GM12873 (cell line): ENCODE measurements at regions not wholly inside any gene's neighbourhood (a gene's known extent, or its start where the extent isn't known, plus 50 kb on each side); places are given as distances from the start of the nearest gene placed in this dataset.

Experiments
- TF ChIP-seq, protein P1 (sequence below): IDR thresholded peaks from 2 replicates; pipeline ENCODE4 v1.5.1; 2012; ENCODE audit warnings: low read depth, mild to moderate bottlenecking, moderate library complexity, low read length, control low read depth; ENCODE audit not compliant: insufficient read depth; ENCODE audit errors: missing control alignments

DNA sequence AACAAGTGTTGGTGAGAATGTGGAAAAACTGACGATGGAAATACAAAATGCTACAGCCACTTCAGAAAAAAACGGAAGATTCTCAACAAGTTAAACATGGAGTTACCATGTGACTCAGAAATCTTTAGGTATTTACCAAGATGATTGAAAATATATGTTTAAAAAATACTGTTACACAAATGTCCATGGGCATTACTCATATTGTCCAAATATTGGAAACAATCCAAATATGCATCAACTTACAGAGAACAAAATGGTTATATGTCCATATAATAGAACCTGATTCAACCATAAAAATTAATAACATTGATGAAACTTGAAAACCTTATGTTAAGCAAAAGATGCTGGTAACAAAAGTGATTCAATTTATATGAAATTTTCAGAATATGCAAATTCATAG is 1057.7 kb upstream of the TMEM132C start:
- TF ChIP-seq, protein P1, sequence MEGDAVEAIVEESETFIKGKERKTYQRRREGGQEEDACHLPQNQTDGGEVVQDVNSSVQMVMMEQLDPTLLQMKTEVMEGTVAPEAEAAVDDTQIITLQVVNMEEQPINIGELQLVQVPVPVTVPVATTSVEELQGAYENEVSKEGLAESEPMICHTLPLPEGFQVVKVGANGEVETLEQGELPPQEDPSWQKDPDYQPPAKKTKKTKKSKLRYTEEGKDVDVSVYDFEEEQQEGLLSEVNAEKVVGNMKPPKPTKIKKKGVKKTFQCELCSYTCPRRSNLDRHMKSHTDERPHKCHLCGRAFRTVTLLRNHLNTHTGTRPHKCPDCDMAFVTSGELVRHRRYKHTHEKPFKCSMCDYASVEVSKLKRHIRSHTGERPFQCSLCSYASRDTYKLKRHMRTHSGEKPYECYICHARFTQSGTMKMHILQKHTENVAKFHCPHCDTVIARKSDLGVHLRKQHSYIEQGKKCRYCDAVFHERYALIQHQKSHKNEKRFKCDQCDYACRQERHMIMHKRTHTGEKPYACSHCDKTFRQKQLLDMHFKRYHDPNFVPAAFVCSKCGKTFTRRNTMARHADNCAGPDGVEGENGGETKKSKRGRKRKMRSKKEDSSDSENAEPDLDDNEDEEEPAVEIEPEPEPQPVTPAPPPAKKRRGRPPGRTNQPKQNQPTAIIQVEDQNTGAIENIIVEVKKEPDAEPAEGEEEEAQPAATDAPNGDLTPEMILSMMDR: no peak

DNA sequence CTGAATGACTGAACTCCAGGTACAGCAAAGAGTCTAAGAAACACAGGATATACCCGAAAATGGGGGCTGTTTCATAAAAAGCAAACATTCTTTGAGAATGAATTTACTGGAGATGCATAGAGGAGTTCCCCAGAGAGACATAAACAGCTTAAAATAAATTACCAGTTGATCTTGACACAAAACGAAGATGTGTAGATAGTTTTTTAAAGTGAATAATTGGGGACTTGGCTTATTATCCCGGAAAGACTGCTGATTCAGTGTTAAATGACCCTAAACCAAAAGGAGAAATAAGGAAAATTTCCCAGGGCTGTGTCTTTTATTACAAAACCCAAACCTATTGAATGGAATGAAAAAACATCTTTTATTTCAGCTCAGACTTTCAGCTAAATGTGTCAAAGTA is 1052.8 kb upstream of the TMEM132C start:
- TF ChIP-seq, protein P1: no peak

DNA sequence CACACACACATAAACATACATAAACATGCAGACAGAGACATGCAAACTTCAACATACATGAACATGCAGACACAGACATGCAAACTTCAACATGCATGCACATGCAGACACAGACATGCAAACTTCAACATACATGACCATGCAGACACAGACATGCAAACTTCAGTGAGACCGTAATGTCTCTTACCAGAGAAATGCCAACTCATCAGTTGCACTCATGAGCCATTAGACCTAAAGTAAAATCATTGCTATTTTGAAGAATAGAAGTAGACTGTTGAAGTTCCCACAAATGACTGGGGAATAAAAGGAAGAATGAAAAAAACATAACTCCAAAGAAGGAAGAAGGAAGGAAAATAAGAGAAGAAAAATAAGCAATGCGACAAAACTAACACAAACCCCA is 1044.0 kb upstream of the TMEM132C start:
- TF ChIP-seq, protein P1: no peak

DNA sequence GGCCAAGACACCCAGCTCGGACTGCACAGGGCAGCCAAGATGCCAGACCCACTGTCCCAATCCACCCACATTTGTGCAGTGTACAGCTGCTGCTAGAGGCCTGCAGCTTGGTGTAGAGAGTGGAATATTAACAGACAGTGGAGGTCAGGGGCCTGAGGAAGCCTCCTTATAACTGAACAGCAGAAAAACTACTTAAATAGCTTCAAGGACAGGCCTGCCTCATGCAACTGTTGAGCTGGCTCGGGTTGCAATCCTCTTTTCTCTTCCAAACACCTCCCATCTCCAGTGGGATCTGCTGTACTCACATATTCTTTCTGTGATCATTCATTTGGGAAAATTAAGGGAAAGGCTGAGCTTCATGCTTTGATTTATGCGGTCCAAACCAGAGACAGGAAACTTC is 1043.2 kb upstream of the TMEM132C start:
- TF ChIP-seq, protein P1: no peak

DNA sequence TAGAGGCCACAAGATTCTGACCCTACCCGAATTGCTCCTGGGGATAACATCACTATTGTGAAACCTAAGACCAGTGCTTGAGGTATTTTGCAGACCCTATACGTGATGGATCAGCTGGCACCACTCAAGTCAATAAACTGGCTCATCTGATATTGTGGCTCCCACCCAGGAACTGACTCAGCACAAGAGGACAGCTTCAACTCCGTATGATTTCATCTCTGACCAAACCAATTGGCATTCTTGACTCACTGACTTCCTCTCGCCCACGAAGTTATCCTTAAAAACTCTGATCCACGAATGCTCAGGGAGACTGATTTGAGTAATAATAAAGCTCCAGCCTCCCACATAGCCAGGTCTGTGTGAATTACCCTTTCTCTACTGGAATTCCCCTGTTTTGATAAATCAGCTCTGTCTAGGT is 1036.1 kb upstream of the TMEM132C start:
- TF ChIP-seq, protein P1: no peak

DNA sequence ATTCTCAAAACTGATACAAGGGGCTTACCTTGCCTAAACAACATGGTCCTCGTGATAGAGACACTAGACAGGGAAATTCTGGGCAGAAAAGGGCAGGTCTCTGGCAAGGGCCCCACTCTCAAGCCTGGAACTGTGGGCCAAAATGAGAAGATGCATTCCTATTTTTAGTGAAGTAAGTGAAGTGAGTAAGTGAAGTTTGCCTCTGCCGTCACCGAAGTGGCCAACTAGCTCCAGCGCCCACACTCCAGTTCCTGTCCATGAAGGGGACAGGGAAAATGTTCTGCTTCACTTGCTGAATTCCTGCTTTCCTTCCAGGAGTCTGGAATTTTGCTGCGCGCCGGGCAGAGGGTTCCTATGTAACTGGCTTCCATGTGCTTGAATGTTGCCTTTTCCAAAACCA is 1035.6 kb upstream of the TMEM132C start:
- TF ChIP-seq, protein P1: no peak

DNA sequence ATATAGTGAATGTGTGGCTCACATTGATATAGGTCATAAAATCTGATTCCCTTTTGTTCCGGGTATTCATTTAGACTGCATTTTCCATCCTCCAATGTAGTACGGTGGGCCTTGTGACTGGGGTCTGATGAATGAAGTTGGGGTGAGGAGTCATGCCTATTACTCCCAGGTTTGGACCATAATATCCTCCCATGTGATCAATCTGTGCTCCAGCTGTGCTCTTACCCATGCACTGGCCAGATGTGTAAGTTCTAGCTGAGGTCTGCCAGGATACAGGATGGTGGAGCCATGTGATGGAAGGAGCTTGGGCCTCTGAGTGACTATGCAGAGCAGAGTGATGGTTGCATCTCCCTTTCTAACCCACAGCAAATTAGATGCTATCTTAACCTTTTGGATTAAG is 1034.0 kb upstream of the TMEM132C start:
- TF ChIP-seq, protein P1: no peak
